Stimulated activated CD8-positive, alpha-beta memory T cell treated with anti-CD3 and anti-CD28 coated beads, Interleukin-2, amount 100 ng/mL, for 1 hour (primary cell): ENCODE measurements at regions not wholly inside any gene's neighbourhood (a gene's known extent, or its start where the extent isn't known, plus 50 kb on each side); places are given as distances from the start of the nearest gene placed in this dataset.

Experiments used
- DNase-seq, 2 donors: peaks; one replicate each; pipeline ENCODE4 v3.0.0-alpha.2; 2020; ENCODE audit warnings: low read depth in 2 of 2

GRCh38 chr22:48663297-48663696, 1164.4 kb downstream of the BRD1 start:
- DNase-seq = no peak

GRCh38 chr22:48662476-48663135, 1165.1 kb downstream of the BRD1 start:
- no peak for DNase-seq

- DNase-seq = no peak
These were observed 1165.7 kb downstream of the BRD1 start for GRCh38 chr22:48661984-48662383.

GRCh38 chr22:48660790-48661740, 1166.6 kb downstream of the BRD1 start:
- DNase-seq = no peak

- DNase-seq = no peak
These were observed 1167.4 kb downstream of the BRD1 start for GRCh38 chr22:48660104-48660789.

- no peak for DNase-seq
These were observed 1168.2 kb downstream of the BRD1 start for GRCh38 chr22:48659404-48659996.

- no peak for DNase-seq
These were observed 1168.8 kb downstream of the BRD1 start for GRCh38 chr22:48658871-48659270.

GRCh38 chr22:48658246-48658645, 1169.4 kb downstream of the BRD1 start:
- DNase-seq = no peak

- DNase-seq = no peak
These were observed 1173.2 kb downstream of the BRD1 start for GRCh38 chr22:48654492-48654891.

- no peak for DNase-seq
These were observed 1173.7 kb downstream of the BRD1 start for GRCh38 chr22:48653929-48654328.

GRCh38 chr22:48653306-48653705, 1174.4 kb downstream of the BRD1 start:
- no peak for DNase-seq

- DNase-seq = no peak
These were observed 1174.9 kb downstream of the BRD1 start for GRCh38 chr22:48652796-48653195.

GRCh38 chr22:48651981-48652538, 1175.6 kb downstream of the BRD1 start:
- no peak for DNase-seq

GRCh38 chr22:48651036-48651890, 1176.4 kb downstream of the BRD1 start:
- no peak for DNase-seq

GRCh38 chr22:48650323-48651035, 1177.2 kb downstream of the BRD1 start:
- DNase-seq = no peak

- DNase-seq = no peak
These were observed 1178.2 kb downstream of the BRD1 start for GRCh38 chr22:48649466-48649865.

GRCh38 chr22:48649031-48649430, 1178.6 kb downstream of the BRD1 start:
- DNase-seq = no peak

GRCh38 chr22:48647606-48648515, 1179.8 kb downstream of the BRD1 start:
- no peak for DNase-seq

- DNase-seq = no peak
These were observed 1180.6 kb downstream of the BRD1 start for GRCh38 chr22:48647051-48647450.
